Uterus (tissue), 2 donors: ENCODE measurements at regions not wholly inside any gene's neighbourhood (a gene's known extent, or its start where the extent isn't known, plus 50 kb on each side); places are given as distances from the start of the nearest gene placed in this dataset.

Source experiments
- POLR2A ChIP-seq, 2 donors: fragments of 450-650 bp; IDR thresholded peaks; one replicate each; pipeline ENCODE4 v1.6.1; 2016; ENCODE audit warnings: antibody characterized with exemption in 2 of 2, mild to moderate bottlenecking in 1 of 2, moderate library complexity in 1 of 2
- TF ChIP-seq, protein P1 (sequence below), 4 experiments: fragments of 200-600 bp in 2 of 4; fragments of 450-650 bp in 2 of 4; sonication (generic) in 2 of 4; IDR thresholded peaks; one replicate each; pipeline ENCODE4 v1.5.1; 2016 to 2019; ENCODE audit warnings: antibody characterized with exemption in 4 of 4, mild to moderate bottlenecking in 2 of 4, moderate library complexity in 1 of 4

- TF ChIP-seq, protein P1, sequence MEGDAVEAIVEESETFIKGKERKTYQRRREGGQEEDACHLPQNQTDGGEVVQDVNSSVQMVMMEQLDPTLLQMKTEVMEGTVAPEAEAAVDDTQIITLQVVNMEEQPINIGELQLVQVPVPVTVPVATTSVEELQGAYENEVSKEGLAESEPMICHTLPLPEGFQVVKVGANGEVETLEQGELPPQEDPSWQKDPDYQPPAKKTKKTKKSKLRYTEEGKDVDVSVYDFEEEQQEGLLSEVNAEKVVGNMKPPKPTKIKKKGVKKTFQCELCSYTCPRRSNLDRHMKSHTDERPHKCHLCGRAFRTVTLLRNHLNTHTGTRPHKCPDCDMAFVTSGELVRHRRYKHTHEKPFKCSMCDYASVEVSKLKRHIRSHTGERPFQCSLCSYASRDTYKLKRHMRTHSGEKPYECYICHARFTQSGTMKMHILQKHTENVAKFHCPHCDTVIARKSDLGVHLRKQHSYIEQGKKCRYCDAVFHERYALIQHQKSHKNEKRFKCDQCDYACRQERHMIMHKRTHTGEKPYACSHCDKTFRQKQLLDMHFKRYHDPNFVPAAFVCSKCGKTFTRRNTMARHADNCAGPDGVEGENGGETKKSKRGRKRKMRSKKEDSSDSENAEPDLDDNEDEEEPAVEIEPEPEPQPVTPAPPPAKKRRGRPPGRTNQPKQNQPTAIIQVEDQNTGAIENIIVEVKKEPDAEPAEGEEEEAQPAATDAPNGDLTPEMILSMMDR (IDR thresholded peaks at IDR 0.05) = no peak
- no peak for TF ChIP-seq POLR2A (IDR thresholded peaks at IDR 0.05)
Observed at GRCh38 chr2:10184421-10184820, 61.9 kb downstream of the RRM2 start.
